GM19452 (cell line): ENCODE measurements at regions not wholly inside any gene's neighbourhood (a gene's known extent, or its start where the extent isn't known, plus 50 kb on each side); places are given as distances from the start of the nearest gene placed in this dataset.

Experiments
- ATAC-seq: cut with Tn5 transposase; IDR thresholded peaks from one replicate; pipeline ENCODE4 v1.9.1; 2021; ENCODE audit not compliant: unreplicated experiment

- ATAC-seq: no peak
Measured at GRCh38 chr5:175054243-175054642, 329.9 kb downstream of the MSX2 start.

GRCh38 chr5:175052351-175052750, 328.0 kb downstream of the MSX2 start:
- ATAC-seq: no peak

DNA sequence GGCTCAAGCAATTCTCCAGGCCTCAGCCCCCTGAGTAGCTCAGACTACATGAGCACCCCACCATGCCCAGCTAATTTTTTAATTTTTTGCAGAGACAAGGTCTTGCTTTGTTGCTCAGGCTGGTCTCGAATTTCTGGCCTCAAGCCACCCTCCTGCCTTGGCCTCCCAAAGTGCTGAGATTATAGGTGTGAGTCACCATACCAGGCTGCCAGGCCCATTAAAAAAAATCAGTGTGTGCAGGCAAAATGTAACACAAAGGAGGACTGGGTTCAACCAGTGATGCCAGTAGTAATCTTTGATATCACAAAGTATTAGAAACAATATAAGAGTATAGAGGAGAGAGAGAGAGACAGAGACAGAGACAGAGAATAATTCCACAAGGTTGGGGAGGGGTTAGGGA, 322.7 kb downstream of the MSX2 start:
- no peak for ATAC-seq

DNA sequence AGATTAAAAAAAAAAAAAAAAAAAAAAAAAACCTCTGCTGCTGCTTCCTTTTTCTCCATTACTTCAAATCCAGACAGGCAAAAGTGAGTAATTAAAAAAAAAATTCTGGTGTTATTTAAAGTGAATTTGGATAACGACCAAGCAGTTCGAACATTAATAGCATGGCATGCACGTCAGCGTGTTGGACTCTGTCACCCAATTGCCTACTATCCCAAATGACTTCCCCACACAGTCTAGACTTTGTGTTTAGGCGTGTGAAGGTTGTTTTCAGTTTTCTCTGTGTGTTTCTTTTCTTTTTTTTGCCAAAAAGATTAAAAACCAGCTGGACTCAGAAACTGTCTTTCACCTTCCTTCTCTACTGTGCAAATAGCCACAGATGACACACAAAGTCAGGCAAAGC, 321.4 kb downstream of the MSX2 start:
- ATAC-seq: no peak

GRCh38 chr5:175037820-175038219, 313.4 kb downstream of the MSX2 start:
- no peak for ATAC-seq

GRCh38 chr5:175035882-175036533, 311.6 kb downstream of the MSX2 start:
- no peak for ATAC-seq

DNA sequence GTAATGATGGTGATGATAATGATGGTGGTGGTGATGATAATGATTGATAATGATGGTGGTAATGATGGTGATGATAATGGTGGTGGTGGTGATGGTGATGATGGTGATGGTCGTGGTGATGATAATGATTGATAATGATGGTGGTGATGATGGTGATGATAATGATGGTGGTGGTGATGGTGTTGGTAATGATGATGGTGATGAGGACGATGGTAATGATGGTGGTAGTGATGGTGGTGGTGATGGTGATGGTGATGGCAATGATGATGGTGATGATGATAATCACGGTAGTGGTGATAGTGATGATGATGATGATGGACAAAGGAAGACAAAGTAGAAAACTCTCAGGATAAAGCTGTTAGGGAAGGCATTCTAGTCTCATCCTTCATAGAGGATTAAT, 310.5 kb downstream of the MSX2 start:
- ATAC-seq: no peak

- no peak for ATAC-seq
Measured at GRCh38 chr5:175032741-175033151, 308.4 kb downstream of the MSX2 start.

DNA sequence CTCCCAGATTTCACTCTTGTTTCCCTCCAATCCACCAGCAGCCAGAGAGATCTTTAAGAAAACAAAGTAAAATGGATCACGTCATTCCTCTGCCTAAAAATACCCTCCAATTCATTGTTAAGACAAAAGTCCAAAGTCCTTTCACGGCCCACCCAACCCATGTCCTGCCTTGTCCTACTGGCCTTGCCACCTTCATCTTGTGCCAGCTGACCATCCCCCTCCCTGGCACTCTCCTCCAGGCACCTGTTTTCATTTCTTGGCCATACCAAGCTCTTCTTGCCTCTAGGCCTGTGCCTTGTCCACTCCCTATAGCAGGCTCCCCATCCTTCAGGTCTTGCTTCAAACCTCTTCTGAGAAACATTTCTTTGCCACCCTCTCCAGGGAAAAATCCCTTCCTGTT, 307.6 kb downstream of the MSX2 start:
- ATAC-seq: no peak

DNA sequence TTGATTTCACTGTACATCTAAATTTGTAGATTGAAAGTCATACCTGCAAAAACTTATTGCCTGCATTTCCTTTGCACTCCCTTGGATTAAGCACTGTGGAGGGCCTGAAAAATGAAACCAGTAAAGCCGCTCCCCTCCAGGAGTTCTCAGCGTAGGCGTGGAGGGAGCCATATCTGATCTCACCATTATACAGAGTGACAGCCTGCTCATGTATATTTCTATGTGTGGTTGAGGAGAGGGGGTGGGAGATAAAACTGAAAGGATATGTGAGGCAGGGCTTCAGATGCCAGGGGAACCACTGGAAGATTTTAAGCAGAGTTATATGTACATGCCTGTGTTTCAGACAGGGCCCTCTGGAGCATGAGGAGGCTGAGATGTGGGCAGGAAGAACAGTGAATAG, 303.0 kb downstream of the MSX2 start:
- ATAC-seq: no peak

- no peak for ATAC-seq
Measured at GRCh38 chr5:175025077-175025476, 300.7 kb downstream of the MSX2 start.

GRCh38 chr5:175021841-175022625, 297.7 kb downstream of the MSX2 start:
- ATAC-seq: no peak

- no peak for ATAC-seq
Measured at GRCh38 chr5:175021321-175021720, 296.9 kb downstream of the MSX2 start.

DNA sequence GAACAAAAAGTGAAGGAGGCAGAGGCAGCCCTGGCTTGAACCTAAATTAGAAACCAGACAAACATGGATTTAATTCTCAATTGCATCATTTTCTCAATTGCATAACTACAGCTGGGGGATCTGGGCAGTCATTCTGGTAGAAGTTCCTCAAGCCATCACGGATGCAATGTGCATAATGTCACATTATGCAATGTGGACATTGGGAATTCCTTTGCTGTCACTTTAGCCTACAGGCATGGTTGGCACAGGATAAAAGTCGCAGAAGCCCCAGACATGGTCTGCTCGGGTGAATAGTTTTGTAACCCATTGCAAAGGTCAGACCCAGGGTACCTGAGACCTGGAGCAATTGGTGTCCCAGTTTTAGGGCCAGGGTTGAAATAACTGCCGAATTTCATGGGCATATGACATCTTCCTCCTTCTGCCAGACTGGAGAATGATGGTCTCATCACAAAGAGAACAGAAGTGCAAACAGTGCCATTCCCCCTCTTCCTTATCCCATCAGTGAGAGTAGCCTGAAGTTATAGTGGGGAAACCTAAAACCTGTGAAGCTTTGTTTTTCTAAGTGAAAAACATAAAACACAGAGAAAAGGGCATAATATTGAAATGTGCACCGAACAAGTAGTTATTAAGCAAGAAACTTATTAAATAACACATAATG, 290.8 kb downstream of the MSX2 start:
- no peak for ATAC-seq

GRCh38 chr5:175013251-175013650, 288.9 kb downstream of the MSX2 start:
- ATAC-seq: no peak

DNA sequence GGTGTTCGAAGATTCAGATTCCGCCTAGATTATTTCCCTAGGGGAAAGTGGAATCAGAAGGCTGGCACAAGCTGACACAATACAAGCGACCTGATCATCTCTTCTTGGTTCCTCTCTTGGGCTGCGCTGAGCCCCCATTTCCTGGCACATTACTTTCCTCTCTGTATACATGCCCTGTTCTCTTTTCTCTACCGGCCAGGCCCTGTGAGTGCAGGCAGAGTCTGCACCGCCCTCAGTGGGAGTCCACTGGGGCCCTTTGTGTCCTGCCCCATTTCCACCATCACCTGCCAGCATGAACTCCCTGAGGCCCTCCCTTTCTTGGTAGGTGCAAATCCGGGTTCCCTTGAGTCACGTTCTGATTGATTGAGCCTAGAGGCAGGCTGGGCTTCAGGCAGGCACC, 287.9 kb downstream of the MSX2 start:
- no peak for ATAC-seq

DNA sequence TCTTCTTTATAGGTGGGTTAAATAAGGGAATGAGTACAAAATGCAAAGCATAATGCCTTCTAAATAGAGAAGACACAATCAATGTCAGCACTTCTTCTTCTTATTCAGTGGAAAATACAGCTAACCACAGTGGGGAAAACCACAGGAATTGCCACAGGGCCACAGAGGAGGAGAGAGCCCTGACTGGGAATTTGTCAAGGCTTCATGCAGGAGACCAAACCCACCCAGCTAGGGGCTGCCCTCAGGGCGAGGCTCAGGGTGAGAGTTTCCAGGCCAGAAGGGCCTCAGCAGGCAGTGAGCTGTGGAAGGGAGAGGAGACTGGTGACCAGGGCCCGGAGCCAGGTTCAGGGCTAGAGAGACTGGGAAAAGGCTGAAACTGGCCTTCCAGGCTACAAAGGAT, 279.1 kb downstream of the MSX2 start:
- no peak for ATAC-seq

GRCh38 chr5:175001876-175002645, 277.7 kb downstream of the MSX2 start:
- no peak for ATAC-seq

DNA sequence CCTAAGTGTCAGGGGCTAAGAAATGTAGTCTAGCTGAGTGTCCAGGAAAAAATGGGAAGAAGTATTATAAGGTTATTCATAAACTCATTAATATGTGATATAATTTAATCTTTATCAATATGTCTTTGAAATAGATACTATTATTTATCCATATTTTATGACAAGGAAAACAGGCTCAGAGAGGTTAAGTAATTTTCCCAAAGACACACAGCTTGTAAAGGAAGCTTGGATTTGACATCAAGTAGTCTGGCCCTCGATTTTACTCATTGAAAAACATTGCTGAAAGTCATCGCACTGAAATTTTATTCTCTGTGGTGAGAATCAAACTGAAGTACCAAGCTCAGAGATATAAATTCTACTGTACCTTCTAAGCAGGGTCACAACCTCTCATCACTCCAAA, 276.9 kb downstream of the MSX2 start:
- ATAC-seq: no peak

- no peak for ATAC-seq
Measured at GRCh38 chr5:174999581-174999980, 275.2 kb downstream of the MSX2 start.

- no peak for ATAC-seq
Measured at GRCh38 chr5:174998131-174998730, 273.8 kb downstream of the MSX2 start.
